ENCODE measurements at regions not wholly inside any gene's neighbourhood (a gene's known extent, or its start where the extent isn't known, plus 50 kb on each side); places are given as distances from the start of the nearest gene placed in this dataset.

GRCh38 chr6:104575536-104575935 is 284.2 kb downstream of the HACE1 start:
- TF ChIP-seq POLR2A (IDR thresholded peaks at IDR 0.05; ENCODE audit: low read depth, low read length) = no peak
- no peak for TF ChIP-seq POLR2AphosphoS5 (IDR thresholded peaks at IDR 0.05; ENCODE audit: low read depth, low read length)

All from GM12892 (cell line).